ENCODE measurements at regions not wholly inside any gene's neighbourhood (a gene's known extent, or its start where the extent isn't known, plus 50 kb on each side); places are given as distances from the start of the nearest gene placed in this dataset.

GRCh38 chr1:88608139-88608943 lies 75.7 kb upstream of the PKN2 start:
- no peak for DNase-seq
- TF ChIP-seq POLR2A (IDR thresholded peaks at IDR 0.05) (no peak), CTCF (IDR thresholded peaks at IDR 0.05 in 4 of 5, conservative IDR thresholded peaks at IDR 0.05 in 1 of 5) (no peak)
- H3K4me3 ChIP-seq: no peak overlapping the region
- H3K36me3 ChIP-seq: no peaks in the 10 kb centered on the region
- no peaks in the 10 kb centered on the region for H3K4me1 ChIP-seq
- H3K27ac ChIP-seq: no peak overlapping the region
- ATAC-seq: no peak
- in situ Hi-C loops (cut with MboI; ENCODE audit: low sequenced_read_pairs in 4 of 4) (no loop called here), intact Hi-C loops (cut with DNase I; ENCODE audit: low total_unique reads) (no loop called here)
- no peaks in the 10 kb centered on the region for H3K9me3 ChIP-seq
- no peaks in the 10 kb centered on the region for H3K27me3 ChIP-seq

- H3K27me3 ChIP-seq: no peaks in the 10 kb centered on the region
- no peak for DNase-seq
- H3K27ac ChIP-seq: no peak overlapping the region
- H3K4me3 ChIP-seq: no peak overlapping the region
- TF ChIP-seq POLR2A (IDR thresholded peaks at IDR 0.05): no peak
- no peak for TF ChIP-seq CTCF (IDR thresholded peaks at IDR 0.05 in 4 of 5, conservative IDR thresholded peaks at IDR 0.05 in 1 of 5)
- no peaks in the 10 kb centered on the region for H3K4me1 ChIP-seq
- in situ Hi-C loops (cut with MboI; ENCODE audit: low sequenced_read_pairs in 4 of 4) (no loop called here), intact Hi-C loops (cut with DNase I; ENCODE audit: low total_unique reads) (no loop called here)
- H3K9me3 ChIP-seq: no peaks in the 10 kb centered on the region
- no peaks in the 10 kb centered on the region for H3K36me3 ChIP-seq
- no peak for ATAC-seq
Measured at GRCh38 chr1:88609051-88609450, 75.0 kb upstream of the PKN2 start.

- no peak overlapping the region for H3K27ac ChIP-seq
- ATAC-seq (no peak), DNase-seq (no peak)
- H3K36me3 ChIP-seq: no peaks in the 10 kb centered on the region
- H3K27me3 ChIP-seq: no peaks in the 10 kb centered on the region
- TF ChIP-seq CTCF (IDR thresholded peaks at IDR 0.05 in 4 of 5, conservative IDR thresholded peaks at IDR 0.05 in 1 of 5): no peak
- no peak for TF ChIP-seq POLR2A (IDR thresholded peaks at IDR 0.05)
- H3K9me3 ChIP-seq: no peaks in the 10 kb centered on the region
- intact Hi-C loops (cut with DNase I; ENCODE audit: low total_unique reads) (no loop called here), in situ Hi-C loops (cut with MboI; ENCODE audit: low sequenced_read_pairs in 4 of 4) (no loop called here)
- no peaks in the 10 kb centered on the region for H3K4me1 ChIP-seq
- no peak overlapping the region for H3K4me3 ChIP-seq
Measured at GRCh38 chr1:88610687-88611086, 73.4 kb upstream of the PKN2 start.

- in situ Hi-C loops (cut with MboI; ENCODE audit: low sequenced_read_pairs in 4 of 4) (no loop called here), intact Hi-C loops (cut with DNase I; ENCODE audit: low total_unique reads) (no loop called here)
- Histone ChIP-seq H3K27ac (no peak overlapping the region), H3K9me3 (no peaks in the 10 kb centered on the region), H3K27me3 (no peaks in the 10 kb centered on the region), H3K4me3 (no peak overlapping the region), H3K36me3 (no peaks in the 10 kb centered on the region), H3K4me1 (no peaks in the 10 kb centered on the region)
- DNase-seq (no peak), ATAC-seq (no peak)
- TF ChIP-seq POLR2A (IDR thresholded peaks at IDR 0.05): no peak
- TF ChIP-seq CTCF (IDR thresholded peaks at IDR 0.05 in 4 of 5, conservative IDR thresholded peaks at IDR 0.05 in 1 of 5): no peak
Measured at GRCh38 chr1:88612292-88612691, 71.8 kb upstream of the PKN2 start.

GRCh38 chr1:88612773-88613172 lies 71.3 kb upstream of the PKN2 start:
- ATAC-seq (no peak), DNase-seq (no peak)
- no peak overlapping the region for H3K4me3 ChIP-seq
- no peaks in the 10 kb centered on the region for H3K4me1 ChIP-seq
- no peaks in the 10 kb centered on the region for H3K9me3 ChIP-seq
- in situ Hi-C loops (cut with MboI; ENCODE audit: low sequenced_read_pairs in 4 of 4) (no loop called here), intact Hi-C loops (cut with DNase I; ENCODE audit: low total_unique reads) (no loop called here)
- H3K27ac ChIP-seq: no peak overlapping the region
- no peaks in the 10 kb centered on the region for H3K27me3 ChIP-seq
- TF ChIP-seq POLR2A (IDR thresholded peaks at IDR 0.05): no peak
- TF ChIP-seq CTCF (IDR thresholded peaks at IDR 0.05 in 4 of 5, conservative IDR thresholded peaks at IDR 0.05 in 1 of 5): no peak
- no peaks in the 10 kb centered on the region for H3K36me3 ChIP-seq

All from gastrocnemius medialis (tissue), 4 donors.